OCI-LY1 (cell line): ENCODE measurements at regions not wholly inside any gene's neighbourhood (a gene's known extent, or its start where the extent isn't known, plus 50 kb on each side); places are given as distances from the start of the nearest gene placed in this dataset.

Experiments used
- H2AFZ ChIP-seq: fragments of 200-600 bp; sonication (generic), shearing (Covaris generic); 2 replicates; pipeline ENCODE4 v1.6.0; 2014; ENCODE audit warnings: antibody characterized with exemption, mild to moderate bottlenecking, low read length
- H3F3A ChIP-seq: fragments of 200-600 bp; sonication (generic), shearing (Covaris generic); 2 replicates; pipeline ENCODE4 v1.6.0; 2014; ENCODE audit warnings: mild to moderate bottlenecking, antibody characterized with exemption, low read length, moderate library complexity; ENCODE audit not compliant: insufficient read depth
- H3K27ac ChIP-seq: fragments of 200-600 bp; sonication (generic); 2 replicates; pipeline ENCODE4 v1.5.1; 2014; ENCODE audit warnings: low read length, mixed run types, mild to moderate bottlenecking, low read depth; ENCODE audit not compliant: poor library complexity, severe bottlenecking
- H3K27me3 ChIP-seq: fragments of 200-600 bp; sonication (generic); 2 replicates; pipeline ENCODE4 v1.6.0; 2014; ENCODE audit warnings: antibody characterized with exemption, mild to moderate bottlenecking, low read length, moderate library complexity; ENCODE audit not compliant: insufficient read depth
- H3K36me3 ChIP-seq: fragments of 200-600 bp; sonication (generic); 2 replicates; pipeline ENCODE4 v1.6.1; 2014; ENCODE audit warnings: mild to moderate bottlenecking, antibody characterized with exemption, low read length, moderate library complexity, mixed read lengths; ENCODE audit not compliant: insufficient read depth
- H3K4me1 ChIP-seq: fragments of 200-600 bp; sonication (generic); 2 replicates; pipeline ENCODE4 v1.5.1; 2014; ENCODE audit warnings: mild to moderate bottlenecking, low read length, moderate library complexity; ENCODE audit not compliant: insufficient read depth, severe bottlenecking
- H3K4me2 ChIP-seq: fragments of 200-600 bp; sonication (generic), shearing (Covaris generic); 2 replicates; pipeline ENCODE4 v1.6.1; 2014; ENCODE audit warnings: low read length
- H3K4me3 ChIP-seq: fragments of 200-600 bp; sonication (generic); 2 replicates; pipeline ENCODE4 v1.5.1; 2014; ENCODE audit warnings: low read length, low read depth, mild to moderate bottlenecking, mixed read lengths; ENCODE audit not compliant: poor library complexity, severe bottlenecking
- H3K79me2 ChIP-seq: fragments of 200-600 bp; shearing (Covaris generic); 2 replicates; pipeline ENCODE4 v1.6.1; 2016; ENCODE audit warnings: mixed run types, low read length, mixed read lengths; ENCODE audit not compliant: insufficient read depth
- H3K9ac ChIP-seq: fragments of 200-600 bp; sonication (generic), shearing (Covaris generic); 2 replicates; pipeline ENCODE4 v1.6.1; 2014; ENCODE audit warnings: mild to moderate bottlenecking, low read length, mixed read lengths
- H3K9me2 ChIP-seq: fragments of 200-600 bp; sonication (generic), shearing (Covaris generic); 2 replicates; pipeline ENCODE4 v1.6.1; 2014; ENCODE audit warnings: low read depth, mild to moderate bottlenecking, low read length, mixed read lengths
- H3K9me3 ChIP-seq: fragments of 200-600 bp; shearing (Covaris generic); 2 replicates; pipeline ENCODE4 v1.6.1; 2014; ENCODE audit warnings: low read length, mixed read lengths
- H4K20me1 ChIP-seq: fragments of 200-600 bp; sonication (generic), shearing (Covaris generic); 2 replicates; pipeline ENCODE4 v1.6.0; 2016; ENCODE audit warnings: mild to moderate bottlenecking, low read length; ENCODE audit not compliant: insufficient read depth
- CTCF ChIP-seq: fragments of 200-600 bp; sonication (generic), shearing (Covaris generic); IDR thresholded peaks from 2 replicates; pipeline ENCODE4 v1.5.1; 2017; ENCODE audit warnings: mild to moderate bottlenecking, antibody characterized with exemption, low read length, moderate library complexity, mixed read lengths
- EZH2 ChIP-seq: fragments of 200-600 bp; sonication (generic), shearing (Covaris generic); IDR thresholded peaks from 2 replicates; pipeline ENCODE4 v1.8.0; 2017; ENCODE audit warnings: borderline replicate concordance, mixed run types, mild to moderate bottlenecking, antibody characterized with exemption, low read length, moderate library complexity, mixed read lengths

GRCh38 chr4:110944501-110944900, 321.6 kb upstream of the PITX2 start:
- no peak overlapping the region for H3K4me2 ChIP-seq
- no peak for TF ChIP-seq CTCF
- no peak for TF ChIP-seq EZH2

GRCh38 chr4:110945600-110945999, 322.7 kb upstream of the PITX2 start:
- no peaks in the 10 kb centered on the region for H3K9me2 ChIP-seq
- H3K27me3 ChIP-seq: no peaks in the 10 kb centered on the region
- H3K36me3 ChIP-seq: no peaks in the 10 kb centered on the region
- no peaks in the 10 kb centered on the region for H3K4me1 ChIP-seq
- no peak overlapping the region for H2AFZ ChIP-seq
- no peak overlapping the region for H3K9ac ChIP-seq
- H3K79me2 ChIP-seq: no peaks in the 10 kb centered on the region
- no peaks in the 10 kb centered on the region for H3F3A ChIP-seq
- H3K4me2 ChIP-seq: no peak overlapping the region
- H4K20me1 ChIP-seq: no peaks in the 10 kb centered on the region
- no peaks in the 10 kb centered on the region for H3K9me3 ChIP-seq
- no peak overlapping the region for H3K4me3 ChIP-seq
- no peak for TF ChIP-seq EZH2
- TF ChIP-seq CTCF: no peak
- H3K27ac ChIP-seq: no peak overlapping the region

More at GRCh38 chr4:110944501-110944900, 321.6 kb upstream of the PITX2 start:
- Histone ChIP-seq H3K9me3 (no peaks in the 10 kb centered on the region), H3K36me3 (no peaks in the 10 kb centered on the region), H3K9me2 (no peaks in the 10 kb centered on the region), H2AFZ (no peak overlapping the region), H3K9ac (no peak overlapping the region), H3K4me3 (no peak overlapping the region), H3K27me3 (no peaks in the 10 kb centered on the region), H3K27ac (no peak overlapping the region), H3K4me1 (no peaks in the 10 kb centered on the region), H3K79me2 (no peaks in the 10 kb centered on the region), H4K20me1 (no peaks in the 10 kb centered on the region), H3F3A (no peaks in the 10 kb centered on the region)

GRCh38 chr4:110949542-110949941, 326.7 kb upstream of the PITX2 start:
- Histone ChIP-seq H3K4me3 (no peak overlapping the region), H3K9ac (no peak overlapping the region), H3K36me3 (no peaks in the 10 kb centered on the region), H3K27ac (no peak overlapping the region), H3K79me2 (no peaks in the 10 kb centered on the region), H3K4me2 (no peak overlapping the region), H3K9me2 (no peaks in the 10 kb centered on the region), H3K27me3 (no peaks in the 10 kb centered on the region), H4K20me1 (no peaks in the 10 kb centered on the region), H3F3A (no peaks in the 10 kb centered on the region), H2AFZ (no peak overlapping the region), H3K9me3 (no peaks in the 10 kb centered on the region), H3K4me1 (no peaks in the 10 kb centered on the region)
- no peak for TF ChIP-seq EZH2
- TF ChIP-seq CTCF: no peak
